ENCODE measurements at regions not wholly inside any gene's neighbourhood (a gene's known extent, or its start where the extent isn't known, plus 50 kb on each side); places are given as distances from the start of the nearest gene placed in this dataset.

- TF ChIP-seq CTCF (IDR thresholded peaks at IDR 0.05) (no peak), POLR2AphosphoS5 (IDR thresholded peaks at IDR 0.05) (peak in 2 of 3 donors; percentile 44 to 80), POLR2A (IDR thresholded peaks at IDR 0.05) (peak in 1 of 4 donors; percentile 80)
Observed at GRCh38 chr2:121075006-121075551, 209.9 kb downstream of the TFCP2L1 start.

All from stomach (tissue), 4 donors.